Neutrophil (primary cell): ENCODE measurements at regions not wholly inside any gene's neighbourhood (a gene's known extent, or its start where the extent isn't known, plus 50 kb on each side); places are given as distances from the start of the nearest gene placed in this dataset.

ENCODE experiments used
- H3K27ac ChIP-seq: fragments of 200-600 bp; sonication (generic); 2 replicates; pipeline ENCODE4 v1.5.1; 2016; ENCODE audit warnings: mild to moderate bottlenecking, moderate library complexity
- H3K27me3 ChIP-seq: fragments of 200-600 bp; sonication (generic); 2 replicates; pipeline ENCODE4 v1.6.0; 2016; ENCODE audit warnings: mild to moderate bottlenecking
- H3K36me3 ChIP-seq: fragments of 200-600 bp; sonication (generic); 2 replicates; pipeline ENCODE4 v1.5.1; 2017
- H3K4me1 ChIP-seq, 2 experiments: fragments of 200-600 bp in 1 of 2; sonication (generic) in 1 of 2; 1 replicate in 1 of 2; 2 replicates in 1 of 2; pipeline versions ENCODE4 v1.5.1 to v1.6.1; 2013 to 2016; ENCODE audit warnings: low read depth in 1 of 2, low read length in 1 of 2, mild to moderate bottlenecking in 1 of 2, moderate library complexity in 1 of 2; ENCODE audit not compliant: control insufficient read depth in 1 of 2, insufficient read depth in 1 of 2
- H3K4me3 ChIP-seq, 2 experiments: fragments of 200-600 bp in 1 of 2; sonication (generic) in 1 of 2; 1 replicate in 1 of 2; 2 replicates in 1 of 2; pipeline ENCODE4 v1.5.1; 2013 to 2016; ENCODE audit warnings: low read depth in 1 of 2, low read length in 1 of 2, mild to moderate bottlenecking in 1 of 2, moderate library complexity in 1 of 2
- H3K9me3 ChIP-seq: fragments of 200-600 bp; sonication (generic); 2 replicates; pipeline ENCODE4 v1.5.1; 2016
- CTCF ChIP-seq: fragments of 200-600 bp; sonication (generic); IDR thresholded peaks from 2 replicates; pipeline ENCODE4 v1.5.1; 2016; ENCODE audit warnings: antibody characterized with exemption

- no peaks in the 10 kb centered on the region for H3K9me3 ChIP-seq
- no peak for TF ChIP-seq CTCF
- no peaks in the 10 kb centered on the region for H3K36me3 ChIP-seq
- H3K27me3 ChIP-seq = no peaks in the 10 kb centered on the region
- H3K4me3 ChIP-seq = no peak overlapping the region
- no peak overlapping the region for H3K27ac ChIP-seq
- H3K4me1 ChIP-seq = no peaks in the 10 kb centered on the region
These were observed 1002.3 kb downstream of the TDRD15 start for GRCh38 chr2:22126106-22126505.

GRCh38 chr2:22126978-22127377, 1003.2 kb downstream of the TDRD15 start:
- H3K4me3 ChIP-seq = no peak overlapping the region
- TF ChIP-seq CTCF = no peak
- H3K36me3 ChIP-seq = no peaks in the 10 kb centered on the region
- no peak overlapping the region for H3K27ac ChIP-seq
- no peaks in the 10 kb centered on the region for H3K9me3 ChIP-seq
- no peaks in the 10 kb centered on the region for H3K4me1 ChIP-seq
- no peaks in the 10 kb centered on the region for H3K27me3 ChIP-seq

GRCh38 chr2:22134421-22134820, 1010.7 kb downstream of the TDRD15 start:
- no peak for TF ChIP-seq CTCF

GRCh38 chr2:22136446-22136845, 1012.7 kb downstream of the TDRD15 start:
- no peak for TF ChIP-seq CTCF
- Histone ChIP-seq H3K36me3 (no peaks in the 10 kb centered on the region), H3K27ac (no peak overlapping the region), H3K4me3 (no peak overlapping the region), H3K4me1 (no peaks in the 10 kb centered on the region), H3K27me3 (no peaks in the 10 kb centered on the region), H3K9me3 (no peaks in the 10 kb centered on the region)

More at GRCh38 chr2:22134421-22134820, 1010.7 kb downstream of the TDRD15 start:
- no peaks in the 10 kb centered on the region for H3K4me1 ChIP-seq
- no peaks in the 10 kb centered on the region for H3K27me3 ChIP-seq
- no peak overlapping the region for H3K4me3 ChIP-seq
- H3K9me3 ChIP-seq = no peaks in the 10 kb centered on the region
- no peaks in the 10 kb centered on the region for H3K36me3 ChIP-seq
- no peak overlapping the region for H3K27ac ChIP-seq

- Histone ChIP-seq H3K36me3 (no peaks in the 10 kb centered on the region), H3K4me1 (no peaks in the 10 kb centered on the region), H3K4me3 (no peak overlapping the region), H3K27me3 (no peaks in the 10 kb centered on the region), H3K27ac (no peak overlapping the region), H3K9me3 (no peaks in the 10 kb centered on the region)
- no peak for TF ChIP-seq CTCF
These were observed 1020.1 kb downstream of the TDRD15 start for GRCh38 chr2:22143840-22144239.
